ENCODE measurements at regions not wholly inside any gene's neighbourhood (a gene's known extent, or its start where the extent isn't known, plus 50 kb on each side); places are given as distances from the start of the nearest gene placed in this dataset.

DNA sequence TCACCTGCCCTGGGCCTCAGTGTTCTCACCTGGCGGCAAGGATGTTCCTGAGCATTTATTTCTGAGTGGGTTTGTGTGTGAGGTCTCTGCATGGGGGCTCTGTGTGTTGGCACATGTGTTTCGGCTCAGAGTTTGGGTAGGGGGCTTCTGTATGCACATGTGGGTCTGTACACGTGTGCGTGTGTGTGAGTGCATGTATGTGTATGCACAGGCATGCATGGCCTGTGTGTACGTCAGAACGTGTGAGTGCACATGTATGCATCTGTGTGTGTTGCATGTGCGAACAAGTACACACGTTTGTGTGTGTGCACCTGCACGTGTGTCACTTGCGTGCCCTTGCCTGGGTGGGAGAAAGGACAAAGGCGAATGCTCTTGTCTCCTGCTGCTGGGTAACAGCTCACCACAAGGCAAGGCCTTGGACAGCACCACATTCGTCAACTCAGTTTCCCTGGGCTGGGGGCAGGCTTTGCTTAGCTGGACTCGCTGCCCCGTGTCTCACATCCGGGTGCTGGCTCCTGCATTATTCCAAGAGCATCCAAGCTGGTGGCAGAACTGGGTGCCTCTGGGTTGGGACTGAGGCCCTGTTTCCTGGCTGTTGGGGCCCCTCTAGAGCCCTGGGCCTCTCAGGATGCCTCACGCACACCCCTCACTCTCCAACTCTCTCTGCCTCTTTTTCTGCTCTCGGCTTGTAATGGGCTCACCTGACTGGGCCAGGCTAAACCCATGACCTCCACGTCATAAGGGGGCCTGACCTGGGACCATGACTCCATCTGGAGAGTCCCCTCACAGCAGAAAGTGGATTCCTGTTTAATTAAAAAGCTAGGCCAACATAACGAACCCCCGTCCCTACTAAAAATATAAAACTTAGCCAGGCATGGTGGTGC, 153.6 kb upstream of the C14orf180 start:
- WGBS (ENCODE audit: low lambda C conversion rate), result 61% methylated on average over 17 of the region's 20 CpGs

DNA sequence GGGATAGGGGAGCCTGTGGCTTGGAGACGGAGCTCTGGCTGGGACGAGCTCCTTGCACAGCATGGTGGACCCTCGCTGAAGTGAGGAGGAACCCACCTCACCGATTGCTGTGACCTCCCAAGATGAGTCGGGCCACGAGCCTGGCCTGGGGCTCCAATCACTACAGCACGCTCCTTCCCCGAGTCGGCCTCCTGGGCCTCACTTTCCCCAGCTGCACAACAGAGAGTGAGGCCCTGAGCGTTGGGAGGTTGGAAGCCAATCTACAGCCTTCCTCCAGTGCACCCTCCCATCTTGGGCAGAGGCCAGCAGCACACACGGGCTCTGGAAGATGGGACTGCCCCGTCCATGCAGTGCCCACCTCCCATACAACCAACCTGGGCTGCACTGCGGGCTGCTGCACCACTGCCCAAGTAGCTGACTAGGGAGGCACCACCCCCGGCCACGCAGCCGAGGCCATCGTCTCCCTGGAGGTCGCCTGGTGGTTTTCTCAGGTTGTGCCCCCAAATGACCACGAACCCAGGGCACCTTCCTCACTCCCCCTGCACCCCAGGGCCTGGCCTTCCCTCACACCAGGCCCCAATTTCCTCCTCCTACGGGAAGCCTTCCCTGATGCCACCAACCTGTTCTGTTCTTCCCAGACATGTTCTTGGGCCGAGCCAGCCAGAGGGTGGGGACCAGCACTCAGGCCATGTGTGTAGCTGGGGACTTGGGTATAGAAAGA, 152.3 kb upstream of the C14orf180 start:
- peak; percentile 39 for DNase-seq
- Histone ChIP-seq H3K27ac (ENCODE audit: low read depth in 2 of 2, low read length in 1 of 2) (no peak overlapping the region; a peak in 1 of 4 replicates), H3K4me2 (no peak overlapping the region), H3K4me1 (ENCODE audit: control insufficient read depth in 1 of 2, insufficient read depth in 2 of 2, low read depth in 1 of 2, low read length in 1 of 2) (peaks cover 0 to 41% of the 10 kb centered on the region in 2 experiments; a peak in 1 of 4 replicates), H3K9me2 (no peaks in the 10 kb centered on the region), H3K4me3 (ENCODE audit: low read depth in 2 of 2, low read length in 1 of 2) (no peak overlapping the region), H3K27me3 (ENCODE audit: insufficient read depth) (no peaks in the 10 kb centered on the region), H3K9me3 (no peaks in the 10 kb centered on the region), H3K79me2 (ENCODE audit: insufficient read depth) (no peaks in the 10 kb centered on the region), H3K36me3 (replicated peaks in 1 of 2; ENCODE audit: control insufficient read depth in 1 of 2, insufficient read depth in 2 of 2, low read length in 1 of 2) (no peaks in the 10 kb centered on the region), H2AFZ (ENCODE audit: low read depth) (no peak overlapping the region), H3K9ac (no peak overlapping the region), H4K20me1 (ENCODE audit: insufficient read depth) (no peaks in the 10 kb centered on the region), H3F3A (replicated peaks; ENCODE audit: insufficient read depth) (no peaks in the 10 kb centered on the region)
- ChIA-PET POLR2A (no interaction called here), CTCF (interaction anchor here (0.7 to 2.0 kb wide), 3 partner anchors 9 to 136 kb away, joined by 3 to 7 read pairs (median 6); no protein-coding TSS in a partner anchor)
- WGBS (ENCODE audit: low lambda C conversion rate), result 41% methylated on average over 13 of the region's 21 CpGs
- TF ChIP-seq EZH2phosphoT487 (IDR thresholded peaks at IDR 0.05; ENCODE audit: borderline replicate concordance, low read depth) (no peak), NFIC (IDR thresholded peaks at IDR 0.05; ENCODE audit: borderline replicate concordance) (no peak)

More for the DNA sequence above, 153.6 kb upstream of the C14orf180 start:
- no peak for DNase-seq
- Histone ChIP-seq H3K27ac (ENCODE audit: low read depth in 2 of 2, low read length in 1 of 2) (no peak overlapping the region), H4K20me1 (ENCODE audit: insufficient read depth) (no peaks in the 10 kb centered on the region), H3K27me3 (ENCODE audit: insufficient read depth) (no peaks in the 10 kb centered on the region), H2AFZ (ENCODE audit: low read depth) (no peak overlapping the region), H3K4me3 (ENCODE audit: low read depth in 2 of 2, low read length in 1 of 2) (no peak overlapping the region), H3K4me1 (ENCODE audit: control insufficient read depth in 1 of 2, insufficient read depth in 2 of 2, low read depth in 1 of 2, low read length in 1 of 2) (peaks cover 0 to 53% of the 10 kb centered on the region in 2 experiments; a peak in 1 of 4 replicates), H3K9me3 (no peaks in the 10 kb centered on the region), H3K79me2 (ENCODE audit: insufficient read depth) (no peaks in the 10 kb centered on the region), H3K9ac (no peak overlapping the region), H3K36me3 (replicated peaks in 1 of 2; ENCODE audit: control insufficient read depth in 1 of 2, insufficient read depth in 2 of 2, low read length in 1 of 2) (no peaks in the 10 kb centered on the region), H3K4me2 (no peak overlapping the region), H3K9me2 (no peaks in the 10 kb centered on the region), H3F3A (replicated peaks; ENCODE audit: insufficient read depth) (no peaks in the 10 kb centered on the region)
- POLR2A ChIA-PET, result no interaction called here
- TF ChIP-seq GATA2 (CRISPR knock-in tag; IDR thresholded peaks at IDR 0.05) (no peak), POLR2AphosphoS5 (IDR thresholded peaks at IDR 0.05; ENCODE audit: low read depth, low read length) (no peak), MXI1 (IDR thresholded peaks at IDR 0.05; ENCODE audit: low read depth, low read length) (no peak), EZH2phosphoT487 (IDR thresholded peaks at IDR 0.05; ENCODE audit: borderline replicate concordance, low read depth) (no peak), SIN3A (IDR thresholded peaks at IDR 0.05; ENCODE audit: borderline replicate concordance, low read depth, low read length) (no peak), TEAD4 (IDR thresholded peaks at IDR 0.05; ENCODE audit: borderline replicate concordance, insufficient read depth) (no peak)
- TF ChIP-seq, protein P1, sequence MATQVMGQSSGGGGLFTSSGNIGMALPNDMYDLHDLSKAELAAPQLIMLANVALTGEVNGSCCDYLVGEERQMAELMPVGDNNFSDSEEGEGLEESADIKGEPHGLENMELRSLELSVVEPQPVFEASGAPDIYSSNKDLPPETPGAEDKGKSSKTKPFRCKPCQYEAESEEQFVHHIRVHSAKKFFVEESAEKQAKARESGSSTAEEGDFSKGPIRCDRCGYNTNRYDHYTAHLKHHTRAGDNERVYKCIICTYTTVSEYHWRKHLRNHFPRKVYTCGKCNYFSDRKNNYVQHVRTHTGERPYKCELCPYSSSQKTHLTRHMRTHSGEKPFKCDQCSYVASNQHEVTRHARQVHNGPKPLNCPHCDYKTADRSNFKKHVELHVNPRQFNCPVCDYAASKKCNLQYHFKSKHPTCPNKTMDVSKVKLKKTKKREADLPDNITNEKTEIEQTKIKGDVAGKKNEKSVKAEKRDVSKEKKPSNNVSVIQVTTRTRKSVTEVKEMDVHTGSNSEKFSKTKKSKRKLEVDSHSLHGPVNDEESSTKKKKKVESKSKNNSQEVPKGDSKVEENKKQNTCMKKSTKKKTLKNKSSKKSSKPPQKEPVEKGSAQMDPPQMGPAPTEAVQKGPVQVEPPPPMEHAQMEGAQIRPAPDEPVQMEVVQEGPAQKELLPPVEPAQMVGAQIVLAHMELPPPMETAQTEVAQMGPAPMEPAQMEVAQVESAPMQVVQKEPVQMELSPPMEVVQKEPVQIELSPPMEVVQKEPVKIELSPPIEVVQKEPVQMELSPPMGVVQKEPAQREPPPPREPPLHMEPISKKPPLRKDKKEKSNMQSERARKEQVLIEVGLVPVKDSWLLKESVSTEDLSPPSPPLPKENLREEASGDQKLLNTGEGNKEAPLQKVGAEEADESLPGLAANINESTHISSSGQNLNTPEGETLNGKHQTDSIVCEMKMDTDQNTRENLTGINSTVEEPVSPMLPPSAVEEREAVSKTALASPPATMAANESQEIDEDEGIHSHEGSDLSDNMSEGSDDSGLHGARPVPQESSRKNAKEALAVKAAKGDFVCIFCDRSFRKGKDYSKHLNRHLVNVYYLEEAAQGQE (IDR thresholded peaks at IDR 0.05; ENCODE audit: low read depth, low read length), result no peak
- CTCF ChIA-PET, result interaction anchor here (0.6 to 1.9 kb wide), 5 partner anchors 10 to 138 kb away, joined by 3 to 7 read pairs (median 3); no protein-coding TSS in a partner anchor

All from SK-N-SH (cell line).